GM19328 (cell line): ENCODE measurements at regions not wholly inside any gene's neighbourhood (a gene's known extent, or its start where the extent isn't known, plus 50 kb on each side); places are given as distances from the start of the nearest gene placed in this dataset.
"Not testable (repeated sequence)": the region's sequence is repeated elsewhere in the genome, so short reads cannot be mapped to it uniquely, and the experiment has no call there.

ENCODE experiments used
- ATAC-seq: cut with Tn5 transposase; IDR thresholded peaks from one replicate; pipeline ENCODE4 v1.9.1; 2021; ENCODE audit warnings: mild to moderate bottlenecking, moderate library complexity; ENCODE audit not compliant: unreplicated experiment

GRCh38 chr13:70817576-70817975, 709.3 kb upstream of the KLHL1 start:
- no peak for ATAC-seq

- ATAC-seq = no peak
These were observed 708.6 kb upstream of the KLHL1 start for GRCh38 chr13:70816853-70817252.

- no peak for ATAC-seq
These were observed 706.4 kb upstream of the KLHL1 start for GRCh38 chr13:70814684-70815083.

- ATAC-seq = no peak
These were observed 704.2 kb upstream of the KLHL1 start for GRCh38 chr13:70812481-70812880.

GRCh38 chr13:70809588-70809987, 701.3 kb upstream of the KLHL1 start:
- no peak for ATAC-seq

GRCh38 chr13:70798385-70798784, 690.1 kb upstream of the KLHL1 start:
- no peak for ATAC-seq

GRCh38 chr13:70795484-70795883, 687.2 kb upstream of the KLHL1 start:
- ATAC-seq = no peak

- ATAC-seq = no peak
These were observed 683.9 kb upstream of the KLHL1 start for GRCh38 chr13:70792121-70792520.

- ATAC-seq = no peak
These were observed 681.5 kb upstream of the KLHL1 start for GRCh38 chr13:70789751-70790150.

GRCh38 chr13:70788074-70788473, 679.8 kb upstream of the KLHL1 start:
- ATAC-seq = no peak

GRCh38 chr13:70784207-70784989, 676.1 kb upstream of the KLHL1 start:
- no peak for ATAC-seq

- ATAC-seq = no peak
These were observed 661.6 kb upstream of the KLHL1 start for GRCh38 chr13:70769817-70770216.

- no peak for ATAC-seq
These were observed 650.7 kb upstream of the KLHL1 start for GRCh38 chr13:70758932-70759331.

GRCh38 chr13:70756088-70756487, 647.8 kb upstream of the KLHL1 start:
- ATAC-seq = no peak

GRCh38 chr13:70755456-70755855, 647.2 kb upstream of the KLHL1 start:
- ATAC-seq = no peak

GRCh38 chr13:70747262-70747661, 639.0 kb upstream of the KLHL1 start:
- ATAC-seq = no peak

- not testable (repeated sequence) for ATAC-seq
These were observed 638.2 kb upstream of the KLHL1 start for GRCh38 chr13:70746469-70746868.

- ATAC-seq = no peak
These were observed 628.5 kb upstream of the KLHL1 start for GRCh38 chr13:70736622-70737317.

GRCh38 chr13:70732611-70733010, 624.4 kb upstream of the KLHL1 start:
- no peak for ATAC-seq

GRCh38 chr13:70729369-70729768, 621.1 kb upstream of the KLHL1 start:
- ATAC-seq = no peak

- no peak for ATAC-seq
These were observed 615.5 kb upstream of the KLHL1 start for GRCh38 chr13:70723732-70724131.

- ATAC-seq = no peak
These were observed 612.1 kb upstream of the KLHL1 start for GRCh38 chr13:70720386-70720785.
